Smooth muscle cell (in vitro differentiated cells): ENCODE measurements at regions not wholly inside any gene's neighbourhood (a gene's known extent, or its start where the extent isn't known, plus 50 kb on each side); places are given as distances from the start of the nearest gene placed in this dataset.

Experiments
- DNase-seq: peaks from one replicate; lab custom pipeline; 2025; ENCODE audit not compliant: unreplicated experiment; lab: John Stamatoyannopoulos, UW
- H2AFZ ChIP-seq: fragments of 200-600 bp; sonication (generic); 2 replicates; pipeline ENCODE4 v1.6.0; 2016; ENCODE audit warnings: antibody characterized with exemption, low read depth, mild to moderate bottlenecking
- H3F3A ChIP-seq: fragments of 200-600 bp; sonication (generic); 2 replicates; pipeline ENCODE4 v1.6.0; 2017; ENCODE audit warnings: antibody characterized with exemption, low read depth
- H3K27ac ChIP-seq: fragments of 200-600 bp; sonication (generic); 2 replicates; pipeline ENCODE4 v1.5.1; 2016; ENCODE audit warnings: low read depth, mild to moderate bottlenecking
- H3K27me3 ChIP-seq: fragments of 200-600 bp; sonication (generic); 2 replicates; pipeline ENCODE4 v1.6.1; 2016; ENCODE audit warnings: low read depth, mild to moderate bottlenecking
- H3K36me3 ChIP-seq: fragments of 200-600 bp; sonication (generic); 2 replicates; pipeline ENCODE4 v1.5.1; 2016; ENCODE audit warnings: low read depth
- H3K4me1 ChIP-seq: fragments of 200-600 bp; sonication (generic); 2 replicates; pipeline ENCODE4 v1.5.1; 2016; ENCODE audit warnings: low read depth
- H3K4me2 ChIP-seq: fragments of 200-600 bp; sonication (generic); 2 replicates; pipeline ENCODE4 v1.6.0; 2016; ENCODE audit warnings: mild to moderate bottlenecking
- H3K4me3 ChIP-seq: fragments of 200-600 bp; sonication (generic); 2 replicates; pipeline ENCODE4 v1.5.1; 2016; ENCODE audit warnings: mild to moderate bottlenecking
- H3K79me2 ChIP-seq: fragments of 200-600 bp; sonication (generic); 2 replicates; pipeline ENCODE4 v1.6.0; 2016; ENCODE audit warnings: low read depth, mild to moderate bottlenecking
- H3K9ac ChIP-seq: fragments of 200-600 bp; sonication (generic); 2 replicates; pipeline ENCODE4 v1.6.0; 2016; ENCODE audit warnings: low read depth
- H3K9me3 ChIP-seq: fragments of 200-600 bp; sonication (generic); replicated peaks from 2 replicates; pipeline ENCODE4 v1.5.1; 2016; ENCODE audit warnings: low read depth
- H4K20me1 ChIP-seq: fragments of 200-600 bp; sonication (generic); 2 replicates; pipeline ENCODE4 v1.6.0; 2016; ENCODE audit warnings: low read depth
- WGBS: methylation state at CpG from one replicate; pipeline ENCODE4 v1.1.7; 2016; ENCODE audit warnings: low lambda C conversion rate; 5-methylcytosine and 5-hydroxymethylcytosine counted together
- TF ChIP-seq, protein P1 (sequence below): fragments of 200-600 bp; sonication (generic); IDR thresholded peaks from 2 replicates; pipeline ENCODE4 v1.5.1; 2017; ENCODE audit warnings: borderline replicate concordance, mild to moderate bottlenecking, antibody characterized with exemption; ENCODE audit not compliant: insufficient read depth, poor library complexity, severe bottlenecking

DNA sequence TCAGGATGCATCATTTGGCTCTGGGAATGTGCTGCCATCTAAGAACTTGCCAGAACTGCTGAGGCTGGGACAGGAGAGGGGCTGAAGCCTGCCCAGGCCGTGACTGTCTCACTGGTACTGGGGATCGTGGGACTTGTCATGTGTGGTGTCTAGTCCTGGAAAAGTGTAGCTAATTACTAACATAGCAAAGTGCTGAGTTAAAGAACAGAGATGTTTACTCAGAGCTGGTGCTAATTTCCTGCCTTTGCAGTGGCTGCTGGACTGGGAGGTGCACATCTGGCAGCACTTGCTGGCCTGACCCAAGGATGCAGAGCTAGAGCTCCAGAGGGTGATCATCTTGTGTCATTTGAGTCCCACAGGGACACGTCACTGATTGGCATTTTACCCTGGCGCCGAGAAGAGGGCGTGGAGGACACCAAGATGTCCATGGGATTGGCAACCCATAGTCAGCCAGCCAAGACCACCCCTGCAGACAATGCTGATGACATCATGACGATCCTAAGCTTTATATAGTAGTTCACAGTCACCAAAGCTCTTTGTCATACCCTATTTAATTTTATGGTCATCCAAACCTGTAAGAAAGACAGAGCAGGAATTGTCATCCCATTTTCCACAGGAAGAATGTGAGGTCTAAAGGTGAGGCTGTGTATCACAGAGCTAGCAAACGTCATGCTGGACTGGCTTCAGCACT is 110.1 kb upstream of the SLC44A3 start:
- no peak overlapping the region for H2AFZ ChIP-seq

DNA sequence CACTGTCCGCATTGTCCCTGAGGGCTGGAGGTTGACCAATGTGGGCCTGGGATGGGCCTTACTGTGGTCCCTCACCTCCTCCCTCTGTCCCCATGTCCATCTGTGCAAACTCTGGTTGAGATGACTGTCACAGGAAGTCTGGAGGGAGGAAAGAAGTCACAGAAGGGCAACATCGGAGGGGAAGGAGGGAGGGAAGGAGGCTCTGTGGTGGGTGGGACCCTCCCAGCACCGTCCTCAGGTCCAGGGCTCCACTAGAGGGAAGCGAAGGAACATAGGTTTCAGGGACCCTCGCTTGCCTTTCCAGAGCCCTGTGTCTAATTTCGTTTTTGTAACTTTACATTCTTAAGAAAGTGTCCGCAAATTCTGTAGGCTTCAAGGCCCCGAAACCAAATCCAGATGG is 111.3 kb upstream of the SLC44A3 start:
- Histone ChIP-seq H3K9ac (peak overlapping the region; percentile 1), H3K36me3 (no peaks in the 10 kb centered on the region), H4K20me1 (no peaks in the 10 kb centered on the region), H2AFZ (no peak overlapping the region), H3K27ac (peak overlapping the region; percentile 75), H3K79me2 (no peaks in the 10 kb centered on the region), H3K4me2 (no peak overlapping the region), H3F3A (peaks cover 22% of the 10 kb centered on the region), H3K9me3 (no peaks in the 10 kb centered on the region), H3K27me3 (no peaks in the 10 kb centered on the region), H3K4me1 (no peaks in the 10 kb centered on the region), H3K4me3 (no peak overlapping the region)
- no peak for DNase-seq
- WGBS = 89% methylated on average over 8 of the region's 8 CpGs
- TF ChIP-seq, protein P1, sequence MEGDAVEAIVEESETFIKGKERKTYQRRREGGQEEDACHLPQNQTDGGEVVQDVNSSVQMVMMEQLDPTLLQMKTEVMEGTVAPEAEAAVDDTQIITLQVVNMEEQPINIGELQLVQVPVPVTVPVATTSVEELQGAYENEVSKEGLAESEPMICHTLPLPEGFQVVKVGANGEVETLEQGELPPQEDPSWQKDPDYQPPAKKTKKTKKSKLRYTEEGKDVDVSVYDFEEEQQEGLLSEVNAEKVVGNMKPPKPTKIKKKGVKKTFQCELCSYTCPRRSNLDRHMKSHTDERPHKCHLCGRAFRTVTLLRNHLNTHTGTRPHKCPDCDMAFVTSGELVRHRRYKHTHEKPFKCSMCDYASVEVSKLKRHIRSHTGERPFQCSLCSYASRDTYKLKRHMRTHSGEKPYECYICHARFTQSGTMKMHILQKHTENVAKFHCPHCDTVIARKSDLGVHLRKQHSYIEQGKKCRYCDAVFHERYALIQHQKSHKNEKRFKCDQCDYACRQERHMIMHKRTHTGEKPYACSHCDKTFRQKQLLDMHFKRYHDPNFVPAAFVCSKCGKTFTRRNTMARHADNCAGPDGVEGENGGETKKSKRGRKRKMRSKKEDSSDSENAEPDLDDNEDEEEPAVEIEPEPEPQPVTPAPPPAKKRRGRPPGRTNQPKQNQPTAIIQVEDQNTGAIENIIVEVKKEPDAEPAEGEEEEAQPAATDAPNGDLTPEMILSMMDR = no peak

More for the DNA sequence above, 110.1 kb upstream of the SLC44A3 start:
- H3F3A ChIP-seq = peaks cover 22% of the 10 kb centered on the region
- TF ChIP-seq, protein P1 = no peak
- no peaks in the 10 kb centered on the region for H3K4me1 ChIP-seq
- peak overlapping the region; percentile 75 for H3K27ac ChIP-seq
- H3K27me3 ChIP-seq = no peaks in the 10 kb centered on the region
- peak overlapping the region; percentile 31 for H3K9ac ChIP-seq
- H3K36me3 ChIP-seq = no peaks in the 10 kb centered on the region
- H3K9me3 ChIP-seq = no peaks in the 10 kb centered on the region
- DNase-seq = no peak
- H4K20me1 ChIP-seq = no peaks in the 10 kb centered on the region
- H3K4me3 ChIP-seq = no peak overlapping the region
- no peaks in the 10 kb centered on the region for H3K79me2 ChIP-seq
- 47% methylated on average over 8 of the region's 8 CpGs for WGBS
- no peak overlapping the region for H3K4me2 ChIP-seq

DNA sequence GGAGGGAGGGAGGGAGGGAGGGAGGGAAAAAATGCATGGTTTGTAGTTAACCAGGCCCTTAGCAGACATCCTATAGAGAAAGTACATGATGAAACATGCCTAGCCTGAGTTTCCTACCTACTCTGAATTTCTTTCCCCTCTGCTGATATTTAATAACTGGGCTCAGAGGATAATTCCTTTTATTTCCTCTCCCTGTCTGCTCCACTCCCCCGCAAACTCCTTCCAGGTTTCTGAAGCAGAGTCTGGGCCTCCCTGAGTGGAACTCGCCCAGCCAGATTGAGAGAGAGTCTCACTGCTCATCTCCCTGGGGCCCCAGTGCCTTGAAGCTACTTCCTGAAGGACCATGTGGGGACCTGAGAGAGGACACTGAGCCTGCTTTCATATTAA is 111.9 kb upstream of the SLC44A3 start:
- peak overlapping the region; percentile 75 for H3K27ac ChIP-seq
- H3K4me2 ChIP-seq = no peak overlapping the region
- no peaks in the 10 kb centered on the region for H3K79me2 ChIP-seq
- H3K9me3 ChIP-seq = no peaks in the 10 kb centered on the region
- peak overlapping the region; percentile 1 for H3K9ac ChIP-seq
- no peaks in the 10 kb centered on the region for H4K20me1 ChIP-seq
- 51% methylated on average over 2 of the region's 2 CpGs for WGBS
- H3K36me3 ChIP-seq = no peaks in the 10 kb centered on the region
- no peaks in the 10 kb centered on the region for H3K27me3 ChIP-seq
- DNase-seq = no peak
- H3K4me3 ChIP-seq = no peak overlapping the region
- H3K4me1 ChIP-seq = no peaks in the 10 kb centered on the region
- TF ChIP-seq, protein P1 = no peak
- H3F3A ChIP-seq = peaks cover 22% of the 10 kb centered on the region
- H2AFZ ChIP-seq = peak overlapping the region; percentile 68
